ENCODE measurements at regions not wholly inside any gene's neighbourhood (a gene's known extent, or its start where the extent isn't known, plus 50 kb on each side); places are given as distances from the start of the nearest gene placed in this dataset.

- Mint-ChIP-seq H3K9me3 (ENCODE audit: unreplicated experiment) (no peaks in the 10 kb centered on the region), H3K4me1 (ENCODE audit: unreplicated experiment) (no peaks in the 10 kb centered on the region), H3K27ac (ENCODE audit: unreplicated experiment) (no peak overlapping the region), H3K36me3 (ENCODE audit: unreplicated experiment) (no peaks in the 10 kb centered on the region), H3K4me3 (ENCODE audit: unreplicated experiment) (no peak overlapping the region), H3K27me3 (ENCODE audit: unreplicated experiment) (peaks cover 35% of the 10 kb centered on the region)
- no peak for DNase-seq (ENCODE audit: extremely low spot score, unreplicated experiment)
- no peak for TF ChIP-seq CTCF (IDR thresholded peaks at IDR 0.05)
Observed at GRCh38 chr10:2659660-2660209, 407.6 kb upstream of the PFKP start.

GRCh38 chr10:2658780-2659179 lies 408.6 kb upstream of the PFKP start:
- DNase-seq (ENCODE audit: extremely low spot score, unreplicated experiment): no peak
- no peaks in the 10 kb centered on the region for H3K9me3 Mint-ChIP-seq (ENCODE audit: unreplicated experiment)
- no peaks in the 10 kb centered on the region for H3K4me1 Mint-ChIP-seq (ENCODE audit: unreplicated experiment)
- TF ChIP-seq CTCF (IDR thresholded peaks at IDR 0.05): no peak
- no peak overlapping the region for H3K4me3 Mint-ChIP-seq (ENCODE audit: unreplicated experiment)
- no peaks in the 10 kb centered on the region for H3K36me3 Mint-ChIP-seq (ENCODE audit: unreplicated experiment)
- H3K27me3 Mint-ChIP-seq (ENCODE audit: unreplicated experiment): peaks cover 41% of the 10 kb centered on the region
- H3K27ac Mint-ChIP-seq (ENCODE audit: unreplicated experiment): no peak overlapping the region

- peaks cover 16% of the 10 kb centered on the region for H3K27me3 Mint-ChIP-seq (ENCODE audit: unreplicated experiment)
- H3K36me3 Mint-ChIP-seq (ENCODE audit: unreplicated experiment): no peaks in the 10 kb centered on the region
- no peaks in the 10 kb centered on the region for H3K4me1 Mint-ChIP-seq (ENCODE audit: unreplicated experiment)
- no peak for DNase-seq (ENCODE audit: extremely low spot score, unreplicated experiment)
- H3K27ac Mint-ChIP-seq (ENCODE audit: unreplicated experiment): no peak overlapping the region
- H3K9me3 Mint-ChIP-seq (ENCODE audit: unreplicated experiment): no peaks in the 10 kb centered on the region
- H3K4me3 Mint-ChIP-seq (ENCODE audit: unreplicated experiment): no peak overlapping the region
- TF ChIP-seq CTCF (IDR thresholded peaks at IDR 0.05): no peak
Observed at GRCh38 chr10:2650328-2650727, 417.0 kb upstream of the PFKP start.

- no peak overlapping the region for H3K27ac Mint-ChIP-seq (ENCODE audit: unreplicated experiment)
Observed at GRCh38 chr10:2641028-2641427, 426.3 kb upstream of the PFKP start.

GRCh38 chr10:2633630-2634029 lies 433.7 kb upstream of the PFKP start:
- TF ChIP-seq CTCF (IDR thresholded peaks at IDR 0.05): no peak
- Mint-ChIP-seq H3K4me3 (ENCODE audit: unreplicated experiment) (no peak overlapping the region), H3K9me3 (ENCODE audit: unreplicated experiment) (no peaks in the 10 kb centered on the region), H3K4me1 (ENCODE audit: unreplicated experiment) (no peaks in the 10 kb centered on the region), H3K27ac (ENCODE audit: unreplicated experiment) (no peak overlapping the region), H3K36me3 (ENCODE audit: unreplicated experiment) (no peaks in the 10 kb centered on the region), H3K27me3 (ENCODE audit: unreplicated experiment) (peaks cover 53% of the 10 kb centered on the region)
- DNase-seq (ENCODE audit: extremely low spot score, unreplicated experiment): no peak

More at GRCh38 chr10:2641028-2641427, 426.3 kb upstream of the PFKP start:
- no peak for TF ChIP-seq CTCF (IDR thresholded peaks at IDR 0.05)
- H3K27me3 Mint-ChIP-seq (ENCODE audit: unreplicated experiment): peaks cover 49% of the 10 kb centered on the region
- DNase-seq (ENCODE audit: extremely low spot score, unreplicated experiment): no peak
- no peak overlapping the region for H3K4me3 Mint-ChIP-seq (ENCODE audit: unreplicated experiment)
- H3K9me3 Mint-ChIP-seq (ENCODE audit: unreplicated experiment): no peaks in the 10 kb centered on the region
- no peaks in the 10 kb centered on the region for H3K4me1 Mint-ChIP-seq (ENCODE audit: unreplicated experiment)
- no peaks in the 10 kb centered on the region for H3K36me3 Mint-ChIP-seq (ENCODE audit: unreplicated experiment)
